Embryonic facial prominence (tissue), 1 donor: ENCODE measurements at regions not wholly inside any gene's neighbourhood (a gene's known extent, or its start where the extent isn't known, plus 50 kb on each side); places are given as distances from the start of the nearest gene placed in this dataset.

Experiments
- DNase-seq: peaks from one replicate; pipeline ENCODE4 v3.0.0-alpha.2; 2016; ENCODE audit errors: extremely low spot score

- DNase-seq: no peak
These were observed 215.7 kb upstream of the FOXF1 start for GRCh38 chr16:86294535-86295196.

GRCh38 chr16:86296256-86296655 lies 214.1 kb upstream of the FOXF1 start:
- no peak for DNase-seq

- DNase-seq: no peak
These were observed 212.9 kb upstream of the FOXF1 start for GRCh38 chr16:86297391-86297790.

- no peak for DNase-seq
These were observed 212.2 kb upstream of the FOXF1 start for GRCh38 chr16:86297866-86298757.

- no peak for DNase-seq
These were observed 211.6 kb upstream of the FOXF1 start for GRCh38 chr16:86298758-86299134.

- DNase-seq: no peak
These were observed 210.3 kb upstream of the FOXF1 start for GRCh38 chr16:86299882-86300610.

GRCh38 chr16:86300746-86301481 lies 209.4 kb upstream of the FOXF1 start:
- DNase-seq: no peak

- DNase-seq: no peak
These were observed 207.8 kb upstream of the FOXF1 start for GRCh38 chr16:86302421-86303109.

- DNase-seq: no peak
These were observed 206.3 kb upstream of the FOXF1 start for GRCh38 chr16:86303787-86304678.

- DNase-seq: no peak
These were observed 205.5 kb upstream of the FOXF1 start for GRCh38 chr16:86304868-86305267.

- no peak for DNase-seq
These were observed 204.9 kb upstream of the FOXF1 start for GRCh38 chr16:86305440-86305839.

- no peak for DNase-seq
These were observed 204.2 kb upstream of the FOXF1 start for GRCh38 chr16:86306011-86306644.

GRCh38 chr16:86306811-86307513 lies 203.4 kb upstream of the FOXF1 start:
- no peak for DNase-seq

- no peak for DNase-seq
These were observed 202.8 kb upstream of the FOXF1 start for GRCh38 chr16:86307514-86307903.

GRCh38 chr16:86308514-86308913 lies 201.8 kb upstream of the FOXF1 start:
- no peak for DNase-seq

- no peak for DNase-seq
These were observed 196.7 kb upstream of the FOXF1 start for GRCh38 chr16:86313631-86314030.

GRCh38 chr16:86314402-86315025 lies 195.8 kb upstream of the FOXF1 start:
- DNase-seq: no peak

GRCh38 chr16:86316967-86317812 lies 193.1 kb upstream of the FOXF1 start:
- DNase-seq: no peak
